HG03520 (cell line): ENCODE measurements at regions not wholly inside any gene's neighbourhood (a gene's known extent, or its start where the extent isn't known, plus 50 kb on each side); places are given as distances from the start of the nearest gene placed in this dataset.
"Not testable (repeated sequence)": the region's sequence is repeated elsewhere in the genome, so short reads cannot be mapped to it uniquely, and the experiment has no call there.

Source experiments
- ATAC-seq: cut with Tn5 transposase; IDR thresholded peaks from one replicate; pipeline ENCODE4 v1.9.1; 2021; ENCODE audit warnings: mild to moderate bottlenecking, moderate library complexity; ENCODE audit not compliant: unreplicated experiment

DNA sequence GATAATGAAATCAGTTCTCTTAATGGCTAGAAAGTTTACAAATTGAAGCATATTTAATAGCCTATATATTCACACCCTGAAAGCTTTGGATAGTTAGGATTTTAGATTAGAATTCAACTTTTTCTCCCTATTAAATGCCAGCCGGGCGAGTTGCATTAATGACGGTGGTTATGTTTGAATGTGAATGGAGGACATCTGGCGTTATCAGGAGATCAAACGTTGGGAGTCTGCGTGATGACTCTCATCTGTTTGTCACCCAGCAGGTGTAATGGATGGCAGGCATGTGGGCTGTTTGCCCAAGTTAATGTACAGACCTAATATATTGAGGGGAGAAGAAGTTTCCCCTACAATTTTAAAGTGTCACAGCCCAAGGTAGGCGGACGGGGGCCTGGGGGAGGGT is 1227.7 kb upstream of the WWC1 start:
- ATAC-seq, result no peak

DNA sequence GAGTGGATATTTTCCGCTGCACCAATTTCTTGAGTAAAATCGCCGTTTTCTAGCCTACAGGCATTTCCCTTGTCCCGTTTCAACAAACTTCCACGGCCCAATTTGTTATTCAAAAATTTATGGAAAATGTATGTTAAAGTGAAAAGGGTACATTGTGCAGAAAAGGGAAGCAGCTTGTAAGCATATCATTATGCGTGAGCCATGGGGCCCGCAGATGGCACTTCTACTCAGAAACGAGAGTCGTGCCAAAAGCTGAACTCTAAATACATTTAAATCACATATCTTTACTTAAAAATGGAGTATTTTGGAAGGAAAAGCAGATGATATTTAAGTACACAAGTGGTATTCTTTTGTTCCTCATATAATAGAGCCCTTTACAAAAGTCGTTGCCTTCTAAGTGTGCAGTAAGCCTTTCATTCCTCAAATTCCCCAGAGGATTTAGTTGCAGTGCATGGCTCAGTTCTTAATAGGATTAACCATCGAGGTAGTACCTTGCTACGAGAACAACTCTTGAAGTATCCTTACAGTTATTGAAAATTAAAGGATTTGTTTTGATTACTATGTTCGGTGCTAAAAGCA is 1227.2 kb upstream of the WWC1 start:
- ATAC-seq, result no peak

DNA sequence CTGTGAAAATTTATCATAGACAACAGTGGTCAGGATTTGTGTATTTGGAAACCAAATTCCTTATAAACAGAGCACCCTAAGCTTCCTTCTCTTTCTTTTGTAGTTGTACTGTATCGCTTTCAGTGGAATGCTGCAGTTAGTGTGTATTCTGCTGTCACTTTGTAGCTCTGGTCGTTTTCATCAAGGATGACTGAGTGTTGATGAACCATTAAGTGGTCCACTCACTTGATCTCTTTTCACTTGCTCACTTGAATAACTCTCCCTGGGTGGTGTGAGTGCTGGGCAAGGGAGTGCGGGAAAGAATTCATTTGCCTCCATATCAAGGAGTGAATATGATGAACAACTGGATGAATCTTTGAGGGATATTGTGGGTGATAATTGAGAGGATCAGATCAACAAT is 1225.7 kb upstream of the WWC1 start:
- ATAC-seq, result no peak

DNA sequence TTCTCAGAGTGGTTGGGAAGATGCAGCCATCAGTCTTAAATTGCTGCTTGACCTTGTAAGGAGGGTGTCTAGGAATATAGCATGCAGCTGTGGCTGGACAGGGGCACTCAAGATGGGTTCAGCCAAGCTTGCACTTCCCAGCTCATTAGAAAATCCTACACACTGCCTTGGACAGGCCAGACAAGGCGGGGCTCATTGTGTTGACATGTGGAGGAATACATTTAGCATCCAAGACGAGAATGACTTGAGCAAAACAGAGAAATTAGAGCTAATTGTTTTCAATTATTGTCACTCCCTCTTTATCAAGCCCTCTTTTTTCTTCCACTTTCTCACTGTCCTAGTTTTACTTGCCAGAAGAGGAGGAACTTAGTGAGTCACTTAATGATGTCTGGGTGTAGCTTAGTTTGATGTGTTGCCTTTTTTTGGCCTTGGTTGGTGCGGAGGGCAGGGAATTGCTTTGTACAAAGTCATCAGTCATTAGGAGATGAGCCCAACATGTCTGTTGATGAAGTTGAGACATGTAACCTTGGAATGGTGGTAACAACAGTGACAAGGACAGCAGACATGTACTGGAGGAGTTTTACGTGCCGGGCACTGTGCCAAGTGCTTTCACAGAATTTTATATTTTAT is 1219.3 kb upstream of the WWC1 start:
- ATAC-seq, result no peak

DNA sequence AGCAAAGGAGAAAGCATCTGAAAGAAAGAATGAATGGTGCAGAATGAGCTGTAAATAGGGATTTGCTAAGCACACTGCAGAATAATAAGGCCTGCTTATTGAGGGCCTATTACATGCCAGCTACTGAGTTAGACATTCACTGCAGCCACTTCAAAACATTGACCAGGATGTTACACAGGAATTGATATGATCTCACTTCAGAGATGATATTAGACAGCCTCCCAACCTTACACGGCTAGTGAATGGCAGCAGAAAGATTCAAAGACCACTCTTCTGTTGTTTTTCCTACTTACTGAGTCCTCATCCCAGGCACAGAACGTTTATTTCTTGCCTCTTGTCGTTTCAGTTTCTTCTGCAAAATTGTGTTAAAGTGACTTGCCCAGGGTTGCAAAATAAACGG is 1209.9 kb upstream of the WWC1 start:
- ATAC-seq, result no peak

DNA sequence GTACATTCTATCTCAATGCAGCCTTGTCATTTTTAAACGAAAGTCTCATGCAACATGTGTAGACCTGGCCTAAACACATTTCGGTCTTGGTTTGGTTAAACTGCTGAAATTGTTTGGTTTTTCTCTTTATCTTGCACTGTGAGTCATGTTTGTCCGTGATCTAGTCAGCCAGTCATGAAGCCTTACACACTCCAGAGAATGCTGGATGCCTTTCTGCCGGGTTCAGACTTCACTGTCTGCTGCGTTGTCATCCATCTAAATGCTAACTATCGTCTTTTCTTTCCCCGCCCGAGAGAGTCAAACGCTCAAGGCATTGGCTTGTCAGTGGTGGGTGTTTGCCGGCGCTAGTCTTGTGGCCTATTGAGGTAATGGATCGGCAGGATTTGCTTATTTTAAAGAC is 1194.6 kb upstream of the WWC1 start:
- ATAC-seq, result no peak

DNA sequence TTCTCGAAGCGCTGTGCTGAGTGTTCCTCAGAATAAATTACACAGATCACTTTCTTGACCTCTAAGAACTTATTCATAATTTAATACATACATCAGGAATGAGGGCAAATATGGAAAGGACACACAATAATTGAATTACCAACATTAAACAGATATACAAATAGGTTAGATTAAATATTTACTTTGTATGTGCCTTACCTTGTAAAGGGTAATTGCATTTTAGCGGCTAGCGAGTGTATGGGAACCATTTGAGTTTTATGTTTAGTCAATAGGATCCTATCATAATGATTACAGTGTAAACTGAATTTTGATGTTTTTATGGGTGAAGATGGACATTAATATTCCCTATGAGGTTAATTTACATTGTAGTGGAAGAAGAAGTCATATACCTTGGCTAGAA is 1187.1 kb upstream of the WWC1 start:
- ATAC-seq, result no peak

DNA sequence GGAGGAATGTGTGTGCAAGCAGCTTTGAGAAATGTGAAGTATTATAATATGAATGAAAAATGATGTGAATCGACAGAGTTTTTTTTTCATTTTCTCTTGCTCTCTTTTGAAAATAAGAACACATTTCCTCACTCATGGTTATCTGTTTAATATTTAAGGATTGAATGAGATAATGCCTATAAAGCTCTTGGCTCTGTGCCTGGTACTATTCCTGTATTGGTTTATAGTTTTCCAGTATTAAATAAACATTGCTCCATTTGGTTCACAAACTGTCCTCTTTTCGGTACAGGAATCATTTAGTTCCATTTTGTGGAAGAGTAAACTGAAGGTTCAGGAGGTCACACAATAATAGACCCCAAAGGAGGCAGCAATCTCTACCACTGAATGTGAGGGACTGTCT is 1185.5 kb upstream of the WWC1 start:
- ATAC-seq, result no peak

DNA sequence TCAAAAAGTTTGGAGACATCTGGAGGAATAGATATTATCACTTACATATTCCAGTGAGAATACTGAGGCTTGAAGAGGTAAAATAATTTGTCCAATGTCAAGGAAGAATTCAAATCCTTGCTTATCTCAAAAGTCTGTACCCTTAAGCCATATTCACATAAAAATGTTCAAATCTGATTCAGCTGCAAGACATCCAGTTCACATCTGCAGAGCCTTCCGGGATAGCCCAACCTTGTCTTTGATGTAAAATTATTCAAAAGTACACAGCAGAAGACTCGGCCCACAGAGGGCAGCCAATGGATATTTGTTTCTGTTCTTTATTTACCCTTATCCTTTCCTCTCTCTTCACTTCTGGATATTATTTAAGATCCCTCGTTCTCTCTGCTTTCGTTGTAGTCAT is 1183.8 kb upstream of the WWC1 start:
- no peak for ATAC-seq

DNA sequence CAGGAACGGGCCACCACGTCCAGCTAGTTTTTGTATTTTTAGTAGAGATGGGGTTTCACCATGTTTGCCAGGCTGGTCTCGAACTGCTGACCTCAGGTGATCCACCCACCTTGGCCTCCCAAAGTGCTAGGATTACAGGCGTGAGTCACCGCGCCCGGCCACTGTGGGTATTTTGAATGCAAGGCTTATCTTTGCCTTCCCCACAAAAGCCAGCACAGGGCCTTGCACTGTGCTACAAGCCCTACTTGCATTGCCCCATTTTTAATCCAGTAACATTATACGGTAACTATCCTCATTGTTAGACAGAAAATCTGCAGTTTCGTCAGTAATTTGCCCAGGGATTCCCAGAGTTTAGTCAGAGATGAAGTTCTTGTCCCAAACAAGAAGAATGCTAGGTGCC is 1183.2 kb upstream of the WWC1 start:
- not testable (repeated sequence) for ATAC-seq

DNA sequence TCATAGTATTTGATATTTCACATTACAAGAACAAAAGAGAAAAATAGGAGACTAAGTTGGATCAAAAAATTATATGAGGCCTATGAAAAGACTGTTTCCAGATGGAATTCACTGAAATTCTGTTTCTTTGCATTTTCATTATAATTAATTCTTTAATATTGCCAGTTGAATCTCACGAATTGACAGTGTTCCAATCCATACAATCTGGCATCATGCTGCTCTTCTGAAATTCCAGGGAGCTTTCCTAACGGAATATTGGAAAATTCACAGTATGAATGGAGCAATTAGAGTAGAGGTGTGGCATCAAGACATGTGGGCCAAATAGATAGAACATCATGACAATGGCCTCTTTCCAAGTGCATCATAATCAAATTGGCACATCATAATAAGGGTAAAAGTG is 1178.9 kb upstream of the WWC1 start:
- ATAC-seq, result no peak

DNA sequence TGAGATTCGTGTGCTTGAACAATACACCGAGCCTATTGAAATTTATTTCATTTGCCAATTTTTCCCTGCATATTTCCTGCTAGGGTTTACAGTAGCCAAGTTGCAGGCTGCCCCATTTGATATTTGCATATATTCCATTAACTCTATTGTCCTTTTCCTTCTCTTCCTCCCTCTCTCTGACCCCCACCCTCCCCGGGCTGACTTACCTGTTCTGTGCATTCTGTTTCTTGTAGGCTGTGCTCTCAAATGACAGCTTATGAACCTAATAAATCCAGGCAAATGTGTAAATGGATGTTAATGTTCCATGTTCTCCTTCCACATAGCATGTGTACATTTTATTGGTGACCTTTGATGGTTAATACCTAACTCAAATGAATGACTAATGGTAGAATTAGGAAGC is 1169.2 kb upstream of the WWC1 start:
- no peak for ATAC-seq

DNA sequence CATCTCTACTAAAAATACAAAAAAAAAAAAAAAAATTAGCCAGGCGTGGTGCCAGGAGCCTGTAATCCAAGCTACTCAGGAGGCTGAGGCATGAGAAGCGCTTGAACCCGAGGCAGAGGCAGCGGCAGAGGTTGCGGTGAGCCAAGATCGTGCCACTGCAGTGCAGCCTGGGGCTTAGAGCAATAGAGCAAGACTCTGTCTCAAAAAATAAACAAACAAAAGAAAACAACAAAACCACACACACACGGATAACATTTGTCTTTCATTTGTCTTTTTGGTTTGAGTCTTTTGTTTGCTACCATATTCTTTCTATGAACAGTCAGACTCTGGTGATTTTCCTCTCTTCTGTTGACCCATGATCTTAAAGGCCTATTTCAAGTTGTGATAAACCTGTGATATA is 1168.3 kb upstream of the WWC1 start:
- ATAC-seq, result no peak

DNA sequence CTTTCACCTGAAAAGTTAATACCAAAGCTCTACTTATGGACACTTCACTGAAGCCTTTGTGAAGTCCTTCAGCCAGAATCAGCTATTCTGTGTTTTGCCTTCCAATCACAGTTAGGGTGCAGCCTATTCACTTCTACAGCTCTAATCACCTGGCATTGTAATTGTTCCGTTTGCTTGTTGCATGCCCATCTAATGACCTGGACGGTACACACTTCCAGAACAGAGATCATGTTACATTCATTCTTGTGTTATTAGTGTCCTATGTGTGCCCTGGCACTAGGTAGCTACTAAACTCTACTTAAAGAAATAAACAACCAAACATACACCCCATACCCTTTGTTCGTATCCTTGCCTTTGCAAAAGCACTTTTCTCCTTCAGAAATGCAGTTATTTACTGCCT is 1162.9 kb upstream of the WWC1 start:
- ATAC-seq, result no peak

DNA sequence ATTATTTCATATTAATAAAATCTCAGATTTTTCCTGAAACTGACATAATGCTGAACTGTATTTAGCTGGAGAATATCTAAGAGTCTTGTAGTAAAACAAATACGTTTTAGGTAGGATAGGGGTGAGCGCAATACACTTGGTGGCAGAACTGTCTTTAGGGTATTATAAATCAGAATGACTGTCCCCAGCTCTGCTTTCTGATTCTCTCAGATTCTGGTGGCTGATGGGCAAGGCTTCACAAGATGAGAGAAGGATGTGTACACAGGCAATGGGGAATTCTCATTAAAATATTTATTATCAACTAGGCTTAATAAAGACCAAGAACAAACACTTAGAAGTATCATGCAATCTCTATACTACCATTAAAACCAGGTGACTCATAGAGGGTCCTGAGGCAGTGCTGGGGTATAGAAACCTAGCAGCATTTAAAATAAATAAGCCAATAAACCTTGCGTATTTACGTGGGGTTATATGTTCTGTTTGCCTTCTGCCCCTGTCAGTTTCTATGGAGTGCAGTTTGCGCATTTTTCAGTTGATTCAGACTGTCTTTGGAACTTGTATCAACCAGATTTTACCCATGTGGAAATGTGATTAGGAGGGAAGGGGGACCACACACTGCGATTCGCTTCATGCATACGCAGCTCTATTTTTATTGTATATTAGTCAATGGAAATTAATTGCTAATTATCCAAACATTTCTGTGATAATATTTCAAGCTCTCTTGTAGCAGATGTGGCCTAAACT is 1150.7 kb upstream of the WWC1 start:
- ATAC-seq, result no peak

DNA sequence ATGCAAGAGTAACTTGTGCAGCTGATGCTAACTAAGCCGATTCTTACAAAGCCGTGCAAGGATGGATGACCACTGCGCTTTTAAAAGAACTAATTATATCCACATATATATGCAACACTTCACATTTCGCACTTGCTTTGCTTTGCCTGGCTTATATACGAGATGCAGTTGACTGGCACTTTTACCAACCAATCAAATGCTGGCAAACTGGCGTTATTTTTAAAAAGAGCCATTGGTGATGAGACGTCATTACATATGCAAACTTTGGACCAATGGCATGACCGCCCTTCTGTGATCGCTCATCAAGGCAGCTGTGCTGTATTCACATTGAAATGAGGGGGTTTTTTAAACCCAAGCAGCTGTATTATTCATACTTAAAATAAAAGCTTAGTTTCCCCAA is 1147.7 kb upstream of the WWC1 start:
- no peak for ATAC-seq

DNA sequence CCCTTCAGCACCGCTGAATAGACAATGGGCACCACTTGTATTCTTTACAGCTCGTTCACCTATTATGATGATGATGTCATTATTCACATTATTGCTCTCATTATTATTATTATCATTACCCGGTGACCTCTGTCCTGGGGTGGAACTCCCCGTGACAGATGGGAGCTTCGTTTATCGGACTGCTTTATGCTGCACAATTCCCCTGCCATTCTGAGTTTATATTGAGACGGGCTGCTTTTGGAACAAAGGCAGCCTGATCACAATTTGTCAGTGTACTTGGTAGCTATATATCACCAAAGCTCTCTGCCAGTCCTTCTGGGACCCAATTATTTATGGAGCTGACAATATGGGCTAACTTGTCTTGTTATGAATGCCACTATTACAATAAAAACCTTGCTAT is 1145.6 kb upstream of the WWC1 start:
- ATAC-seq, result no peak

DNA sequence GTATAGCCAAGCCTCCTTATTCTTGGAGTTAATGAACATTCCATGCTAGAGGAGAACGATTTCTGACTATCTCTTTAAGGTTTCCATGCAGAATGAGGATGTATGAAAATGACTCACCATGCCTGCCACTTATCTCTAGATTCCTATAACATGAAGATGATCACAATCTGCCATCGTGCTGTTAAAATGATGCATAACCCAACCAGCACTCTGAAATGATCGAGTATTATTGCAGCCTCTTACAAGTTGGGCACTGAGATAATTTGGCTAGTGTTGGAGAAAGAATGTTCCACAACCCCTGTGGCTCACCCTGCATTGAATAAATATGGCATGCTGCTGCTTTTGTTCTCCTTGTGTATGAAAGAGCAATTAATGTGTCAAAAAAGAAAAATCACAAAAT is 1143.6 kb upstream of the WWC1 start:
- ATAC-seq, result no peak

DNA sequence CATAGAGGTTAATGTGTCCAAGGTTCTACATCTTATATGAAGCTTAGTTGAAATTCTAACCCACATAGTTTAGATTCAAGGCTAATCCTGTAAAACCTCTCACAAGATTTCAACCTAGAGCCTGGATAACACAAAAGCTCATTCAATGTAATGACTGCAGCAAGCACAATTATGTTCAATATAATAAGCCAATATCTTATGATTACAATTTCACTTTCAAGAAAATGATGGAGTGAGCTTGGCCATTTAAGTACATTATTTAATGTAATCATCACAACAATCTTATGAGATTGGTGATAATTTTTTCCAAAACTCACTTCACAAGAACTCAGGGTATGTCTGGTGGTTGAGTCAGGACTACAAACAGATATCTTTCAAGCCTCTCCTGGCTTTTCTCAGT is 1140.8 kb upstream of the WWC1 start:
- ATAC-seq, result no peak

DNA sequence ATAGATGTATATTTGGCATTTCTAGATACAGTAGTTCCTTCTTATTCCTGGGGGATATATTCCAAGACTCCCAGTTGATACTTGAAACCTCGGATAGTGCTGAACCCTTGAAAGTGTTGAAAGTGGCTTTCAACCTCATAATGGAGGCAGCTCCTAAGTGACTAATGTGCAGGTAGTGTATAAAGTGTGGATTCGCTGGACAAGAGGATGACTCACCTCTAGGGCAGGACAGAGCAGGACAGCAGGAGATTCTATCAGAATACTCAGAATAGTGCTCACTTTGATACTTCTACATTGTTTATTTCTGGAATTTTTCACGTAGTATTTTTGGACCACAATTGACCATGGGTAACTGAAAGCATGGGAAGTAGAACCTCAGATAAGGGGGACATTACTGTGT is 1138.9 kb upstream of the WWC1 start:
- no peak for ATAC-seq

DNA sequence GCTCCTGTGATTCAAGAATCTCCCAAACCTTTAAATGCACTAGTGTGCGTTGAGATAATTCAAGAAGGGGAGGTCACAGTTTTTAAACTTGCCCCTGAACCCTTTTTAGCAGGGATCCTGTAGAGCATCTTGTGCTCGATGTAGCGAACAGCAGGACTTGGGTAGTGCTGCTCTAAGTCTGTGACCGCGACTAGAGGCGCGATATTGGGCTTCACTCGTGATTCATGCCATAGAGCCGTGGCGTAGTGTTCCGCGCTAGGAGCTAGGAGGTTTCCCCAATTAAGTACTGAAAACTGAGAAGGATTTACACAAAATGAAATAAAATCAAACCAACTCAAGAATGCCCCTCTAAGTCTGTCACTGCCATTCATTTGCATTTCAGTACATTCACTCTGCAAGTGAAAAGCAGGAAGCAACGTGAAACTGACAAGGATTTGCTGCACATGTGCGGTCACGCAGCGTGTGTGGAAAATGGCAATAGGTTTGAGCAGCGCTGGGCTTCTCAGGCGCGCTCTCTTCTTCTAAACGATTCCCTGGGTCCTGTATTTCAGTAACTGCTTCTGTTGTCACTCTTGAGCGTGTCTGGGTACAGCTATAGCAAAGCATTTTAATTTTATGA is 1135.9 kb upstream of the WWC1 start:
- ATAC-seq, result no peak

DNA sequence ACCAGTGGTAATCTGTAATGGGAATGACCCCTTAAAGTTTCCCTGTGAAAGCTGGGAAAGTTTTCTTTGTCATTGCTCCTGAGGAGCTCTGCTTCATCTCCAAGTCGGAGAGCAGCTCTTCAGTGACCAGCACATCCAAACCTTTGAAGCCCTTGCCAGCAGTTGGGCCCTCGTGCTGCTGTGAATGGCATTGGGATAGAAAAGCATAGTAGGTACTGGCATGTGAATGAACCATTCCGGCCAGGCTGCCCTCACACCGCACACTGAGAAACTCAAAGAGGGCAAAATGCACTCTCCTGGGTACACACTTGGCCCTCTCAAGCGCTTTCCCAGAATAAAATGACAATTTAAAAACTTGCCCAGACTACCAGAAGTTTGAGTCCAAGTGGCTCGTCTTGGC is 1135.0 kb upstream of the WWC1 start:
- no peak for ATAC-seq
